ENCODE measurements at regions not wholly inside any gene's neighbourhood (a gene's known extent, or its start where the extent isn't known, plus 50 kb on each side); places are given as distances from the start of the nearest gene placed in this dataset.
A peak's percentile ranks its signal among the peaks of the same experiment; 100 is the strongest.
"Not testable (repeated sequence)": the region's sequence is repeated elsewhere in the genome, so short reads cannot be mapped to it uniquely, and the experiment has no call there.

GRCh38 chr3:4897765-4898453 is 81.3 kb upstream of the BHLHE40 start:
- no peak for DNase-seq (ENCODE audit: low read depth)

- no peak for DNase-seq (ENCODE audit: low read depth)
Measured at GRCh38 chr3:4898454-4899313, 80.6 kb upstream of the BHLHE40 start.

- no peak for DNase-seq (ENCODE audit: low read depth)
Measured at GRCh38 chr3:4899710-4900109, 79.5 kb upstream of the BHLHE40 start.

GRCh38 chr3:4900298-4900697 is 78.9 kb upstream of the BHLHE40 start:
- DNase-seq (ENCODE audit: low read depth): no peak

GRCh38 chr3:4904811-4905695 is 74.2 kb upstream of the BHLHE40 start:
- peak; percentile 63 for DNase-seq (ENCODE audit: low read depth)

GRCh38 chr3:4906107-4906621 is 73.1 kb upstream of the BHLHE40 start:
- DNase-seq (ENCODE audit: low read depth): no peak

GRCh38 chr3:4907050-4907449 is 72.2 kb upstream of the BHLHE40 start:
- no peak for DNase-seq (ENCODE audit: low read depth)

- no peak for DNase-seq (ENCODE audit: low read depth)
Measured at GRCh38 chr3:4907643-4908432, 71.4 kb upstream of the BHLHE40 start.

- no peak for DNase-seq (ENCODE audit: low read depth)
Measured at GRCh38 chr3:4908433-4909156, 70.6 kb upstream of the BHLHE40 start.

- no peak for DNase-seq (ENCODE audit: low read depth)
Measured at GRCh38 chr3:4914464-4914863, 64.8 kb upstream of the BHLHE40 start.

GRCh38 chr3:4921589-4921988 is 57.6 kb upstream of the BHLHE40 start:
- DNase-seq (ENCODE audit: low read depth): not testable (repeated sequence)

GRCh38 chr3:4926892-4927291 is 52.3 kb upstream of the BHLHE40 start:
- no peak for DNase-seq (ENCODE audit: low read depth)

- DNase-seq (ENCODE audit: low read depth): no peak
Measured at GRCh38 chr3:4928277-4928789, 50.9 kb upstream of the BHLHE40 start.
